ENCODE measurements at regions not wholly inside any gene's neighbourhood (a gene's known extent, or its start where the extent isn't known, plus 50 kb on each side); places are given as distances from the start of the nearest gene placed in this dataset.

GRCh38 chr18:8975624-8976023 lies 126.9 kb upstream of the NDUFV2 start:
- ChIA-PET RAD21 (ENCODE audit: low non-redundant PET in 1 of 2, low total read pairs in 2 of 2, uncharacterized antibody in 2 of 2, unreplicated experiment in 2 of 2) (no interaction called here), POLR2A (no interaction called here), CTCF (interaction anchor here (1.0 kb wide), 1 partner anchor 12 kb away, joined by 3 read pairs; no protein-coding TSS in a partner anchor)
- intact Hi-C loops (cut with micrococcal nuclease) = no loop called here
- no peak overlapping the region for H3K9ac ChIP-seq (ENCODE audit: low read length)
- H3K79me2 ChIP-seq (ENCODE audit: insufficient read depth, low read length) = no peaks in the 10 kb centered on the region
- no TSS peak for BruUV-seq (replicated peaks)
- no peaks in the 10 kb centered on the region for H3K27me3 ChIP-seq (ENCODE audit: insufficient read depth, low read length)
- no peak overlapping the region for H3K27ac ChIP-seq (ENCODE audit: low read depth, low read length)
- H3K9me3 ChIP-seq (ENCODE audit: control insufficient read depth in 1 of 2, insufficient read depth in 1 of 2, low read depth in 1 of 2, low read length in 2 of 2) = no peaks in the 10 kb centered on the region; a peak in 1 of 4 replicates
- DNase-seq (ENCODE audit: low read depth, low spot score) (no peak), ATAC-seq (no peak)
- H3K36me3 ChIP-seq (ENCODE audit: control insufficient read depth in 1 of 2, insufficient read depth in 2 of 2, low read length in 2 of 2) = no peaks in the 10 kb centered on the region
- no peak overlapping the region for H3K4me2 ChIP-seq (ENCODE audit: low read length)
- H3K9me2 ChIP-seq (ENCODE audit: insufficient read depth) = no peaks in the 10 kb centered on the region
- H4K20me1 ChIP-seq (ENCODE audit: insufficient read depth) = no peaks in the 10 kb centered on the region
- no peaks in the 10 kb centered on the region for H3K4me1 ChIP-seq (ENCODE audit: control insufficient read depth in 1 of 2, insufficient read depth in 2 of 2, low read length in 2 of 2)
- no peak overlapping the region for H2AFZ ChIP-seq (ENCODE audit: low read depth, low read length, poor library complexity, severe bottlenecking)
- TF ChIP-seq REST (IDR thresholded peaks at IDR 0.05; ENCODE audit: low read depth) (no peak), ELF1 (IDR thresholded peaks at IDR 0.05; ENCODE audit: borderline replicate concordance, low read depth) (no peak), ATF3 (IDR thresholded peaks at IDR 0.05) (no peak), ZFX (IDR thresholded peaks at IDR 0.05) (no peak)
- H3K4me3 ChIP-seq (replicated peaks in 1 of 2; ENCODE audit: low read depth in 1 of 2, low read length in 2 of 2) = no peak overlapping the region

- Histone ChIP-seq H4K20me1 (ENCODE audit: insufficient read depth) (no peaks in the 10 kb centered on the region), H3K27ac (ENCODE audit: low read depth, low read length) (no peak overlapping the region), H3K27me3 (ENCODE audit: insufficient read depth, low read length) (no peaks in the 10 kb centered on the region), H3K4me1 (ENCODE audit: control insufficient read depth in 1 of 2, insufficient read depth in 2 of 2, low read length in 2 of 2) (no peaks in the 10 kb centered on the region), H3K79me2 (ENCODE audit: insufficient read depth, low read length) (no peaks in the 10 kb centered on the region), H3K4me2 (ENCODE audit: low read length) (no peak overlapping the region), H3K9me2 (ENCODE audit: insufficient read depth) (no peaks in the 10 kb centered on the region), H3K4me3 (replicated peaks in 1 of 2; ENCODE audit: low read depth in 1 of 2, low read length in 2 of 2) (no peak overlapping the region), H3K36me3 (ENCODE audit: control insufficient read depth in 1 of 2, insufficient read depth in 2 of 2, low read length in 2 of 2) (no peaks in the 10 kb centered on the region), H2AFZ (ENCODE audit: low read depth, low read length, poor library complexity, severe bottlenecking) (no peak overlapping the region), H3K9ac (ENCODE audit: low read length) (no peak overlapping the region), H3K9me3 (ENCODE audit: control insufficient read depth in 1 of 2, insufficient read depth in 1 of 2, low read depth in 1 of 2, low read length in 2 of 2) (no peaks in the 10 kb centered on the region; a peak in 1 of 4 replicates)
- ChIA-PET POLR2A (no interaction called here), RAD21 (ENCODE audit: low non-redundant PET in 1 of 2, low total read pairs in 2 of 2, uncharacterized antibody in 2 of 2, unreplicated experiment in 2 of 2) (no interaction called here), CTCF (interaction anchor here (0.5 to 1.0 kb wide), 2 partner anchors 11 to 318 kb away, joined by 3 read pairs; no protein-coding TSS in a partner anchor)
- DNase-seq (ENCODE audit: low read depth, low spot score) (no peak), ATAC-seq (no peak)
- no TSS peak for BruUV-seq (replicated peaks)
- intact Hi-C loops (cut with micrococcal nuclease) = no loop called here
- TF ChIP-seq REST (IDR thresholded peaks at IDR 0.05; ENCODE audit: low read depth) = no peak
- no peak for TF ChIP-seq RAD21 (IDR thresholded peaks at IDR 0.05; ENCODE audit: low read depth)
- no peak for TF ChIP-seq SRF (IDR thresholded peaks at IDR 0.05; ENCODE audit: low read depth)
- no peak for TF ChIP-seq YY1 (IDR thresholded peaks at IDR 0.05; ENCODE audit: extremely low read depth, insufficient replicate concordance, low read depth, low read length)
- TF ChIP-seq POLR2AphosphoS5 (IDR thresholded peaks at IDR 0.05; ENCODE audit: low read depth, low read length) = no peak
- TF ChIP-seq ATF3 (IDR thresholded peaks at IDR 0.05) = no peak
- TF ChIP-seq EGR1 (IDR thresholded peaks at IDR 0.05; ENCODE audit: low read depth) = no peak
- no peak for TF ChIP-seq MAX (IDR thresholded peaks at IDR 0.05)
- no peak for TF ChIP-seq EZH2 (IDR thresholded peaks at IDR 0.05)
- TF ChIP-seq FOSL1 (IDR thresholded peaks at IDR 0.05; ENCODE audit: low read depth) = no peak
- no peak for TF ChIP-seq ZNF274 (IDR thresholded peaks at IDR 0.05; ENCODE audit: low read depth, low read length)
Observed at GRCh38 chr18:8976606-8977005, 125.9 kb upstream of the NDUFV2 start.

All from HCT116 (cell line).